Smooth muscle cell (in vitro differentiated cells): ENCODE measurements at regions not wholly inside any gene's neighbourhood (a gene's known extent, or its start where the extent isn't known, plus 50 kb on each side); places are given as distances from the start of the nearest gene placed in this dataset.

Experiments used
- DNase-seq: peaks from one replicate; lab custom pipeline; 2025; ENCODE audit not compliant: unreplicated experiment; lab: John Stamatoyannopoulos, UW
- H2AFZ ChIP-seq: fragments of 200-600 bp; sonication (generic); 2 replicates; pipeline ENCODE4 v1.6.0; 2016; ENCODE audit warnings: antibody characterized with exemption, low read depth, mild to moderate bottlenecking
- H3F3A ChIP-seq: fragments of 200-600 bp; sonication (generic); 2 replicates; pipeline ENCODE4 v1.6.0; 2017; ENCODE audit warnings: antibody characterized with exemption, low read depth
- H3K27ac ChIP-seq: fragments of 200-600 bp; sonication (generic); 2 replicates; pipeline ENCODE4 v1.5.1; 2016; ENCODE audit warnings: low read depth, mild to moderate bottlenecking
- H3K27me3 ChIP-seq: fragments of 200-600 bp; sonication (generic); 2 replicates; pipeline ENCODE4 v1.6.1; 2016; ENCODE audit warnings: low read depth, mild to moderate bottlenecking
- H3K36me3 ChIP-seq: fragments of 200-600 bp; sonication (generic); 2 replicates; pipeline ENCODE4 v1.5.1; 2016; ENCODE audit warnings: low read depth
- H3K4me1 ChIP-seq: fragments of 200-600 bp; sonication (generic); 2 replicates; pipeline ENCODE4 v1.5.1; 2016; ENCODE audit warnings: low read depth
- H3K4me2 ChIP-seq: fragments of 200-600 bp; sonication (generic); 2 replicates; pipeline ENCODE4 v1.6.0; 2016; ENCODE audit warnings: mild to moderate bottlenecking
- H3K4me3 ChIP-seq: fragments of 200-600 bp; sonication (generic); 2 replicates; pipeline ENCODE4 v1.5.1; 2016; ENCODE audit warnings: mild to moderate bottlenecking
- H3K79me2 ChIP-seq: fragments of 200-600 bp; sonication (generic); 2 replicates; pipeline ENCODE4 v1.6.0; 2016; ENCODE audit warnings: low read depth, mild to moderate bottlenecking
- H3K9ac ChIP-seq: fragments of 200-600 bp; sonication (generic); 2 replicates; pipeline ENCODE4 v1.6.0; 2016; ENCODE audit warnings: low read depth
- H3K9me3 ChIP-seq: fragments of 200-600 bp; sonication (generic); replicated peaks from 2 replicates; pipeline ENCODE4 v1.5.1; 2016; ENCODE audit warnings: low read depth
- H4K20me1 ChIP-seq: fragments of 200-600 bp; sonication (generic); 2 replicates; pipeline ENCODE4 v1.6.0; 2016; ENCODE audit warnings: low read depth
- WGBS: methylation state at CpG from one replicate; pipeline ENCODE4 v1.1.7; 2016; ENCODE audit warnings: low lambda C conversion rate; 5-methylcytosine and 5-hydroxymethylcytosine counted together
- TF ChIP-seq, protein P1 (sequence below): fragments of 200-600 bp; sonication (generic); IDR thresholded peaks from 2 replicates; pipeline ENCODE4 v1.5.1; 2017; ENCODE audit warnings: borderline replicate concordance, mild to moderate bottlenecking, antibody characterized with exemption; ENCODE audit not compliant: insufficient read depth, poor library complexity, severe bottlenecking

DNA sequence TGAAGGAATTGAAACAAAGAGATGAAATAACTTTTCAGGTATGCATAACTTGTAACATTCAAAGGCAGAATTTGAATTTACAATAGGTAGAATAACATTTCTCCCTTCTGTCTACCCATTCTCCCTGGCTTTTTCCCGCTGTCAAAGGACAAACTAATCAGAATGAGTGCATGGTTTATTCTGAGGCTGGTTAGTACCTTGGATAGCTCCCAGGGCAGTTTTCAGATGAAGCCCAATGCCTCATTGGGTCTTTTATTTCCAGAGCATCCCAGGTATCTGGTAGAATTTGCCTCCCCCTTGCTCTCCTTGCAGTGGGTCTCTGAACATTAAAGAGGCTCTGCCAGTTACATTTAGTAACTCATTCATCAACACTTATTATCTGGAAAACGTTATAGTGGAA, 665.5 kb downstream of the BCKDHB start:
- Histone ChIP-seq H3K79me2 (no peaks in the 10 kb centered on the region), H3K9me3 (no peaks in the 10 kb centered on the region), H3K36me3 (no peaks in the 10 kb centered on the region), H3K4me2 (no peak overlapping the region), H3K9ac (no peak overlapping the region), H3K4me1 (no peaks in the 10 kb centered on the region), H3F3A (no peaks in the 10 kb centered on the region), H2AFZ (no peak overlapping the region), H4K20me1 (no peaks in the 10 kb centered on the region), H3K4me3 (no peak overlapping the region), H3K27ac (no peak overlapping the region), H3K27me3 (no peaks in the 10 kb centered on the region)
- WGBS: 22% methylated on average over 2 of the region's 2 CpGs
- DNase-seq: no peak
- TF ChIP-seq, protein P1, sequence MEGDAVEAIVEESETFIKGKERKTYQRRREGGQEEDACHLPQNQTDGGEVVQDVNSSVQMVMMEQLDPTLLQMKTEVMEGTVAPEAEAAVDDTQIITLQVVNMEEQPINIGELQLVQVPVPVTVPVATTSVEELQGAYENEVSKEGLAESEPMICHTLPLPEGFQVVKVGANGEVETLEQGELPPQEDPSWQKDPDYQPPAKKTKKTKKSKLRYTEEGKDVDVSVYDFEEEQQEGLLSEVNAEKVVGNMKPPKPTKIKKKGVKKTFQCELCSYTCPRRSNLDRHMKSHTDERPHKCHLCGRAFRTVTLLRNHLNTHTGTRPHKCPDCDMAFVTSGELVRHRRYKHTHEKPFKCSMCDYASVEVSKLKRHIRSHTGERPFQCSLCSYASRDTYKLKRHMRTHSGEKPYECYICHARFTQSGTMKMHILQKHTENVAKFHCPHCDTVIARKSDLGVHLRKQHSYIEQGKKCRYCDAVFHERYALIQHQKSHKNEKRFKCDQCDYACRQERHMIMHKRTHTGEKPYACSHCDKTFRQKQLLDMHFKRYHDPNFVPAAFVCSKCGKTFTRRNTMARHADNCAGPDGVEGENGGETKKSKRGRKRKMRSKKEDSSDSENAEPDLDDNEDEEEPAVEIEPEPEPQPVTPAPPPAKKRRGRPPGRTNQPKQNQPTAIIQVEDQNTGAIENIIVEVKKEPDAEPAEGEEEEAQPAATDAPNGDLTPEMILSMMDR: no peak

DNA sequence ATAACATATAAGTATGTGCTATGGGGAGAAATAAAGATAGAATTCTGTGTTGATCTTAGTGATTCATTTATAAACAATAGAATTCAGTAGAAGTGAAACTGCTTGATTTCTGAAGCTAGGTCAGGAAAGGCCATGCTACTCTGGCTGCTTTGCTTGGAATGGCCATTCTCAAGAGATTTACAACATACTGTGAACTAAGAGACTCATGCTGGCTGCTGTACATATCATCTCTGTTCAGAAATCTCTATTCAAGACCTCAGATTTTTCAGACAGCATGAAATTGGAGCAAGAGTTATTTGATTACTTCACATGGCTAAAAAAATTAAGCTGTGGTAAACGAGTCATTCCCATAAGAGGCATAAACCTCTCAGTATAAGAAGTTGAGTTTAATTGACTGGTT, 662.6 kb downstream of the BCKDHB start:
- no peaks in the 10 kb centered on the region for H3K27me3 ChIP-seq
- TF ChIP-seq, protein P1: no peak
- no peak overlapping the region for H3K4me3 ChIP-seq
- WGBS: 86% methylated on average over 1 of the region's 1 CpG
- H2AFZ ChIP-seq: no peak overlapping the region
- H3K79me2 ChIP-seq: no peaks in the 10 kb centered on the region
- H3K36me3 ChIP-seq: no peaks in the 10 kb centered on the region
- no peak overlapping the region for H3K27ac ChIP-seq
- no peaks in the 10 kb centered on the region for H3K9me3 ChIP-seq
- no peak for DNase-seq
- H3K4me2 ChIP-seq: no peak overlapping the region
- no peaks in the 10 kb centered on the region for H3F3A ChIP-seq
- no peaks in the 10 kb centered on the region for H3K4me1 ChIP-seq
- no peak overlapping the region for H3K9ac ChIP-seq
- H4K20me1 ChIP-seq: no peaks in the 10 kb centered on the region

DNA sequence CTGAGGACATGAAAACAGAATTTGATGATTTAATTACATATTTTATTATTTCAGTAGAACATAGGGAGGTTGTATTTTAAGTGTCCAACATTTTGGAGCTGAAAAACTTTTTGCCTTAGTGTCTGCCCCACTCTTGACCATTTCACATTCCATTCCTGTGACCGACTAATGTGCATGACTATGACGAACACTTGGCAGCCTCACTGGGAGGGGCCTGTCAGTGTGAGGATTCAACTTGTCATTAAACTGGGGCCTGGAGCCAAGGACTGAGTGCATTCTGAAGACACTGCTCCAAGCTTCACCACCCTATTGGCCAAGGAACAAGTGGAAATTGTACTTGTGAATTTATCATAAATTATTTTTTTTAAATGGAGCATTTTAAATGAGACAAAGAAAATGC, 661.3 kb downstream of the BCKDHB start:
- Histone ChIP-seq H3K4me3 (no peak overlapping the region), H3K79me2 (no peaks in the 10 kb centered on the region), H3F3A (no peaks in the 10 kb centered on the region), H3K9ac (no peak overlapping the region), H2AFZ (no peak overlapping the region), H3K36me3 (no peaks in the 10 kb centered on the region), H3K27ac (no peak overlapping the region), H3K9me3 (no peaks in the 10 kb centered on the region), H4K20me1 (no peaks in the 10 kb centered on the region), H3K27me3 (no peaks in the 10 kb centered on the region), H3K4me2 (no peak overlapping the region), H3K4me1 (no peaks in the 10 kb centered on the region)
- no peak for DNase-seq
- TF ChIP-seq, protein P1: no peak
- 37% methylated on average over 2 of the region's 2 CpGs for WGBS

DNA sequence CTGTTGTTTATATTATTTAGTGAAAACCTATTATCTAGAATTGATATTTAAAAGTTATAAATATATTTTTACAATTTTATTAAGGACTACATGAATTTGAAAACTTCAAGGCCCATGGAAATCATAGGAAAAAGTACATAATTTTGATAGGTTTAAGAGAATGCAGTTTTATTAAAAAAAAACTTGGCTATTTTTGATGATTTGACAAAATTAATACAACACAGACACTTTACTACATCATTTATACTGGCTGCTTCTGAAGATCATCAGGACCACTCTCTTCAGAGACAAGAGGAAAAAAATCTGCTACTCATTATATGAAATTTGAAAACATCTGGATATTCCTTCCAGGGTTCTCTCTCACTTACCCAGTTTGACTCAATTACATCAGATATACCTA, 637.7 kb downstream of the BCKDHB start:
- H2AFZ ChIP-seq: no peak overlapping the region
- no peaks in the 10 kb centered on the region for H3K79me2 ChIP-seq
- no peaks in the 10 kb centered on the region for H3K27me3 ChIP-seq
- H4K20me1 ChIP-seq: no peaks in the 10 kb centered on the region
- no peaks in the 10 kb centered on the region for H3K9me3 ChIP-seq
- DNase-seq: no peak
- no peak overlapping the region for H3K4me2 ChIP-seq
- no peaks in the 10 kb centered on the region for H3F3A ChIP-seq
- no peak overlapping the region for H3K9ac ChIP-seq
- no peaks in the 10 kb centered on the region for H3K36me3 ChIP-seq
- no peaks in the 10 kb centered on the region for H3K4me1 ChIP-seq
- H3K4me3 ChIP-seq: no peak overlapping the region
- no peak overlapping the region for H3K27ac ChIP-seq
- TF ChIP-seq, protein P1: no peak
